ENCODE measurements at regions not wholly inside any gene's neighbourhood (a gene's known extent, or its start where the extent isn't known, plus 50 kb on each side); places are given as distances from the start of the nearest gene placed in this dataset.
A peak's percentile ranks its signal among the peaks of the same experiment; 100 is the strongest.

DNA sequence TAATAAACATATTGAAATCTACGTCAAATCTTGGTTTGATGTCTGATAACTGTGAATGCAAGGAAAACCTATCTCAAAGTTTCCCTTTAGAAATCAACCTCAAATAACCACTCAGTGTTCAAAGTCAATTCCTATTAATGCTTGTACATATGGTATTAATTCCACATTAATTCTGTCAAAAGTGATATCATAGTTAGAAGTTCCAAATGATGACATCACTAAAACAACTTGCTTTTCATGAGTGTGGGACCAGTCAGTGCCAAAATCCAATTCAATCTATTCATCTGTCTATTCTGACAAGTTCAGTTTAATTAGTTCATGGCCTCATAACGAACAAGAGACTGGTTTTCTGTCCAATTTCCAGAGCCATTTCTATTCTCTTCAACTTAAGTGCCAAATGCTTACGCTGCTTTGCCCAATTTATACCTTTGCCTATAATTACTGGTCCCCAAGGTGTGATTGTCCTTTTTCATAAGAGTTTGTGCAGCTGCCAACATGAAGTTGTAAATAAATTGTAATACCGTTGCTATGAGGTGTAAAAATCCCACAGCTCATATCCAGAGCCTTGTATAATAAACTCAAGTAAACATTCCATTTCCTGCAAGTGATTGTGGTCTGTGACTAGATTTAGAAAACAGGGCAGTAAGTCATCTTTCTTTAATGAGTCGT is 476.2 kb downstream of the RAB28 start:
- DNase-seq (no peak), ATAC-seq (no peak)
- Histone ChIP-seq H3K4me3 (no peak overlapping the region), H3K9me3 (no peaks in the 10 kb centered on the region), H3K27ac (no peak overlapping the region), H3K4me1 (no peaks in the 10 kb centered on the region), H3K27me3 (ENCODE audit: low read depth) (no peaks in the 10 kb centered on the region), H3K36me3 (no peaks in the 10 kb centered on the region)
- intact Hi-C loops (cut with DNase I): no loop called here
- TF ChIP-seq, protein P1, sequence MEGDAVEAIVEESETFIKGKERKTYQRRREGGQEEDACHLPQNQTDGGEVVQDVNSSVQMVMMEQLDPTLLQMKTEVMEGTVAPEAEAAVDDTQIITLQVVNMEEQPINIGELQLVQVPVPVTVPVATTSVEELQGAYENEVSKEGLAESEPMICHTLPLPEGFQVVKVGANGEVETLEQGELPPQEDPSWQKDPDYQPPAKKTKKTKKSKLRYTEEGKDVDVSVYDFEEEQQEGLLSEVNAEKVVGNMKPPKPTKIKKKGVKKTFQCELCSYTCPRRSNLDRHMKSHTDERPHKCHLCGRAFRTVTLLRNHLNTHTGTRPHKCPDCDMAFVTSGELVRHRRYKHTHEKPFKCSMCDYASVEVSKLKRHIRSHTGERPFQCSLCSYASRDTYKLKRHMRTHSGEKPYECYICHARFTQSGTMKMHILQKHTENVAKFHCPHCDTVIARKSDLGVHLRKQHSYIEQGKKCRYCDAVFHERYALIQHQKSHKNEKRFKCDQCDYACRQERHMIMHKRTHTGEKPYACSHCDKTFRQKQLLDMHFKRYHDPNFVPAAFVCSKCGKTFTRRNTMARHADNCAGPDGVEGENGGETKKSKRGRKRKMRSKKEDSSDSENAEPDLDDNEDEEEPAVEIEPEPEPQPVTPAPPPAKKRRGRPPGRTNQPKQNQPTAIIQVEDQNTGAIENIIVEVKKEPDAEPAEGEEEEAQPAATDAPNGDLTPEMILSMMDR (IDR thresholded peaks at IDR 0.05): no peak

DNA sequence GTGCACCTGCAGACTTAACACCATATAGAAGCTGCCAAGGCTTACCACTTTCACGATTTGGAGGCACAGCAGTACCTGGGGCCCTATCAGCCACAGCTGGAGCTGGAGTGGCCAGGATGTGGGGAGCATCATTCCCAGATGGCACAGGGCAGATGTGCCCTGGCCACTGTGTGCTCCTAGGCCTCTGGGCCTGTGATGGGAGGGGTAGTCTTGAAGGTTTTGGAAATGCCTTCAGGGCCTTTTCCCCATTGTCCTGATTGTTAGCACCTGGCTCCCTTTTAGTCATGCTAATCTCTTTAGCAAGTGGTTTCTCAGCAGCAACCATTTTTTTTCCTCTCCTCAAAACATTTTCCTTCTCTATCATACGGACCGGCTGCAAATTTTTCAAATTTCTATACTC is 490.2 kb downstream of the RAB28 start:
- intact Hi-C loops (cut with DNase I): no loop called here
- Histone ChIP-seq H3K36me3 (no peaks in the 10 kb centered on the region), H3K27me3 (ENCODE audit: low read depth) (no peaks in the 10 kb centered on the region), H3K4me3 (no peak overlapping the region), H3K27ac (no peak overlapping the region), H3K9me3 (peaks cover 29% of the 10 kb centered on the region), H3K4me1 (no peaks in the 10 kb centered on the region)
- TF ChIP-seq, protein P1 (IDR thresholded peaks at IDR 0.05): no peak
- ATAC-seq (peak in 1 of 2 donors; percentile 13), DNase-seq (no peak)

DNA sequence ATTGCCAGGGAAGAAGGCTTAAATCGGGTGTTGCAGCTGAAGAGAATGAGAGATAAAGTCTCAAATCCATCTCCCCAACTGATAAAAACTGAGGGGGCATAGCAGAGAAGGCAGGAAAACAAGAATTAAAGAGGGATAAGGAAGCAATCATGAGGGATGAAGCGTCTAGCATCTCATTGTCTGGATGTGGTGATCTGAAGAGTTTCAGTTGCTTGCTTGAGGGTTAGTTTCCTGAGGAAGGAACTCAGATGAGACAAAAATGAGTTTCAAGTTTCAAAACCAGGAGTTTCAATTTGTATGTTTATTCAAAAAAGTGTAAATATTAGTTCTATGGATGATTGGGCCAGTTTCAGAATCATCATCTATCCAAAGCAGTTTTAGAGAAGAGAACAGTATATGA is 496.9 kb downstream of the RAB28 start:
- DNase-seq: no peak
- no peaks in the 10 kb centered on the region for H3K9me3 ChIP-seq
- TF ChIP-seq, protein P1 (IDR thresholded peaks at IDR 0.05): no peak
- no peak overlapping the region for H3K4me3 ChIP-seq
- no peak overlapping the region for H3K27ac ChIP-seq
- ATAC-seq: no peak
- no peaks in the 10 kb centered on the region for H3K27me3 ChIP-seq (ENCODE audit: low read depth)
- H3K4me1 ChIP-seq: no peaks in the 10 kb centered on the region
- intact Hi-C loops (cut with DNase I): no loop called here
- H3K36me3 ChIP-seq: no peaks in the 10 kb centered on the region

DNA sequence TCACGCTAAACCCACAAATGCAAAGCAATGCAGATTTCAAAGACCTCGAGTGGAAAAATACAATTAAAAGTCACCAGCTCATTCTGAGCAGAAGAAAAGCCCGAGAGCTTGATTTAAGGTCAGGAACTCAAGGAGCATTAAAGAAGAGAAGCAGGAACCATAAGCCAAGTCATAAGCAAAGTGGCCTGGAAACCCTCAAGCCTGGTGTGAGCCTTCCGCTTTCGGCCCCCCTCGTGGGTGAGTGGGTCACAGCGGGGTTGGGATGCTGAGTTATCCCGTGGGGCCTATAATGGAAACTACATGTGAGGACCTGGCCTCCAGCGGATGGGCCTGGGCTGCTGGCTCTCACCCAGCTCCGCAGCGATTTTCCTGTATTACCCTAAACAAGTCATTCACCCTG is 504.3 kb downstream of the RAB28 start:
- DNase-seq (no peak), ATAC-seq (no peak)
- TF ChIP-seq, protein P1 (IDR thresholded peaks at IDR 0.05): no peak
- Histone ChIP-seq H3K27ac (no peak overlapping the region), H3K36me3 (no peaks in the 10 kb centered on the region), H3K4me1 (no peaks in the 10 kb centered on the region), H3K27me3 (ENCODE audit: low read depth) (no peaks in the 10 kb centered on the region), H3K4me3 (no peak overlapping the region), H3K9me3 (peaks cover 4% of the 10 kb centered on the region)
- intact Hi-C loops (cut with DNase I): no loop called here

DNA sequence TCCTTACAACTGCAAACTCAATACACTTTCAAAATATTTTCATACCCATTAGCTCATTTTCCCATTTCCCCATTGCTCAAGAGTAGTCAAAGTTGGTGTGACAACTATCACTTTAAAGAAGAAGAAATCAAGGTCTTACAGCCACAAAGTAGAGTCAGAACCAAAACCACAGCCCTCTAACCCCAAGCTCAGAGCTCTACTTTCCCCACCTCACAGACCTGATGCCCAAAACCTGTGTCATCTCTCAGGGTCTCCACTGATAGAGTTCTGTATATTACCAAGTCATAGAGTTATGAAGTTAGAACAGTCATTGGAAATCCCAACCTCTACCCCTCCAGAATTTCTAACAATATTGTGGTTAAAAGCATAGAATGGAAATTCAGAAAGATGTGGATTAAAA is 505.8 kb downstream of the RAB28 start:
- Histone ChIP-seq H3K4me3 (no peak overlapping the region), H3K27me3 (ENCODE audit: low read depth) (no peaks in the 10 kb centered on the region), H3K36me3 (no peaks in the 10 kb centered on the region), H3K9me3 (peaks cover 4% of the 10 kb centered on the region), H3K27ac (no peak overlapping the region), H3K4me1 (no peaks in the 10 kb centered on the region)
- DNase-seq (no peak), ATAC-seq (no peak)
- TF ChIP-seq, protein P1 (IDR thresholded peaks at IDR 0.05): no peak
- intact Hi-C loops (cut with DNase I): no loop called here

Data from lower lobe of right lung (tissue), 2 donors.